ENCODE measurements at regions not wholly inside any gene's neighbourhood (a gene's known extent, or its start where the extent isn't known, plus 50 kb on each side); places are given as distances from the start of the nearest gene placed in this dataset.

- TF ChIP-seq ZNF362 (tag by site-specific recombination; IDR thresholded peaks at IDR 0.05): no peak
- no peak for TF ChIP-seq ZNF114 (tag by site-specific recombination; IDR thresholded peaks at IDR 0.05)
- TF ChIP-seq ZNF777 (tag by site-specific recombination; IDR thresholded peaks at IDR 0.05; ENCODE audit: borderline replicate concordance): no peak
- no peak for TF ChIP-seq PRDM2 (tag by site-specific recombination; IDR thresholded peaks at IDR 0.05; ENCODE audit: borderline replicate concordance)
- no peak for TF ChIP-seq CTCF (tag by site-specific recombination; IDR thresholded peaks at IDR 0.05)
- no peak for TF ChIP-seq ZBTB20 (tag by site-specific recombination; IDR thresholded peaks at IDR 0.05)
- no peak for TF ChIP-seq ATF2 (tag by site-specific recombination; IDR thresholded peaks at IDR 0.05; ENCODE audit: low read depth)
- TF ChIP-seq TCF7L2 (IDR thresholded peaks at IDR 0.05; ENCODE audit: borderline replicate concordance, low read depth, low read length): no peak
- no peak for TF ChIP-seq ZNF121 (tag by site-specific recombination; IDR thresholded peaks at IDR 0.05)
Measured at GRCh38 chr2:195450552-195451113, 206.4 kb upstream of the SLC39A10 start.
